HG03196 (cell line): ENCODE measurements at regions not wholly inside any gene's neighbourhood (a gene's known extent, or its start where the extent isn't known, plus 50 kb on each side); places are given as distances from the start of the nearest gene placed in this dataset.
"Not testable (repeated sequence)": the region's sequence is repeated elsewhere in the genome, so short reads cannot be mapped to it uniquely, and the experiment has no call there.

Experiments
- ATAC-seq: cut with Tn5 transposase; IDR thresholded peaks from one replicate; pipeline ENCODE4 v1.9.1; 2021; ENCODE audit not compliant: unreplicated experiment

DNA sequence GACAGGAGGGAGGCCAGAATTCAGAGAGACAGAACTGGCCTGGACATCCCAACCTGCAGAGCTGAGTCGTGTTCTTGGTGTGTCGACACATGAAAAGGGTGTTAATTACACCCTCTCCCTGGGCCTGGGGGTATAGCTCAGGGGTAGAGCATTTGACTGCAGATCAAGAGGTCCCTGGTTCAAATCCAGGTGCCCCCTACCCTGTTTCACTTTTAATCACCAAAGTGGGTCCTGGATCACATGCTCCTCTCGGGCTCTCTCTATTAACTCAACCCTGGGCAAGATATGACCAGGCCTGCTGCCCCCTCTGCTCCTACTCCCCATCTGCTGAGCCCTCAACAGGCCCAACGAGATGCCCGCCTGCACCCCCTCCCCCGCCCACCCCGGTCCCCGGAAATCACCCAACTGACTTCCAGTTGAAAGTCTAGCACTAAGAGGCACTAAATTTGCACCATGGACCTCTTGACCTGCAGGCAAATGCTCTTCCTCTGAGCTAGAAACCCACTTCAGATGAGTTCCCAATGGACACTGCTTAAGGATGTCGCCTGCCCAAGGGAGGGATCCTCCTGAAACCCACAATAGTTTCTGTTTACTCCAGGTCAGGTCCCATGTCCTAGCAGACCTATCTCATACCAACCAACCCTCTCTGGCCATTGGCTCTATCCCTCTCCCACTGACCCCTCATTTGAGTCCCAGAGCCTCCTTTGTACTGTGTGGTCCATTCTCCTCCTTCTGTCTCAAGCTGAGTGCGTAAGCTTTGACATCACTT, 137.6 kb downstream of the ZNF467 start:
- no peak for ATAC-seq

DNA sequence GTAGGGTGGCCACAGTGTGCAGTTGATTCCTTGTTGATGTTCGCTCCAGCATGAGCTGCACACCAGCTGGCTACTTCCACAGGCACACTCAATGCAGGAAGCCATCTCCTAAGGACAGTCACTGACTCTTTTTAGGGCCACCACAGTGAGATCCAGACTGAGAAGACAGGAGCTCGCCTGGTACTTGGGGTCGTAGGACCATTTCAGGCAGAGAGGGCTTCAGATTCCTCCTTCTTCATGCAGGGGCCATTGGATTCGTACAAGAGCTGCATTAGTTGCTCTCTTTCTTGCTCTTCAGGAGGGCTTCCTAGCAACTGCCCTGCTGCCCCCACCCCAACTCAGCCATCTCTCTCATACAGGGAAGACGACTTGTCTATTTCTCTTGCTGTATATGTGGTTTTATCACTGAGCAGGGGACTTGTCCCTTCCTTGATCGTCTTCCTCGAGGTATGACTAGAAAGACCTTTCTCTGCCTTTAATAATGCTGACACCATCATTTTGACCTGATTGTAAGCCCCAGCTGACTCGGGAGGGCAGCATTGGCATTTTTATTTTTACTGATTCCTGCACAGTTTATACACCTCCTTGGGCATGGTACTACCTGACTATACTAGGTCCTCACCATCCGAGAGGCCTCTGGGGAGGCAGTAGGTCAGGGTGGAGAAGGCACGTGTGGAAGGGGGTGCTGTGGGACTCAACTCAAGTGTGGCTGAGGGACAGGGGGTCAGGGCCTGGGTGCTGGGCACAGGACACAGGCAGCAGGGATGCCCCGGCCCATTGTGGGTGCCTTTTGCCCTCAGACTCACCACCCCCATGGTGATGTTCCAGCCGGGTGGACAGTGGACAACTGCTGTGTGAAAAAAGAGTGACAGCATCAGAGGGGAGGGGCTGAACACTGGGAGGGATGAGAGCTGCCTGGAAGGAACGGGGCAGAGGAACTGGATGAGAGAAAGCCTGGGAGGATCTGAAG, 136.7 kb upstream of the ZNF746 start:
- ATAC-seq, result no peak

DNA sequence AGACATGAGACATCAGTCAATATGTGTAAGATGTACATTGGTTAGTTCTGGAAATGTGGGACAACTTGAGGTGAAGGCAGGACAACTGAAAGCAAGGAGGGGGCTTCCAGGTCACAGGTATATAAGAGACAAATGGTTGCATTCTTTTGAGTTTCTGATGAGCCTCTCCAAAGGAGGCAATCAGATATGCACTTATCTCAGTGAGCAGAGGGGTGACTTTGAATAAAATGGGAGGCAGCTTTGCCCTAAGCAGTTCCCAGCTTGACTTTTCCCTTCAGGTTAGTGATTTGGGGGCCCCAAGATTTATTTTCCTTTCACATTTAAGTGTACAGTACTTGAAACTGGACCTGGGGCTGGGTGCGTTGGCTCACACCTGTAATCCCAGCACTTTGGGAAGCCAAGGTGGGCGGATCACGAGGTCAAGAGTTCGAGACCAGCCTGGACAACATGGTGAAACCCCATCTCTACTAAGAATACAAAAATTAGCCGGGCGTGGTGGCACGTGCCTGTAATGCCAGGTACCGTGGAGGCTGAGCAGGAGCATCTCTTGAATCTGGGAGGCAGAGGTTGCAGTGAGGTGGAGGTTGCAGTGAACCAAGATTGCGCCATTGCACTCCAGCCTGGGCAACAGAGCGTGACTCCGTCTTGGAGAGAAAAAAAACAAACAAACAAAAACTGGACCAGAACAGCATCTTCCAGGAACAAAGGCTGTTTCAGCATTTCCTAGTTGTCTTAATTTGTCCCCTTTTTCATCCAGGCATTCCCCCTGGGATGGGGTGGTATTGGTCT, 130.9 kb upstream of the ZNF746 start:
- ATAC-seq, result not testable (repeated sequence)

DNA sequence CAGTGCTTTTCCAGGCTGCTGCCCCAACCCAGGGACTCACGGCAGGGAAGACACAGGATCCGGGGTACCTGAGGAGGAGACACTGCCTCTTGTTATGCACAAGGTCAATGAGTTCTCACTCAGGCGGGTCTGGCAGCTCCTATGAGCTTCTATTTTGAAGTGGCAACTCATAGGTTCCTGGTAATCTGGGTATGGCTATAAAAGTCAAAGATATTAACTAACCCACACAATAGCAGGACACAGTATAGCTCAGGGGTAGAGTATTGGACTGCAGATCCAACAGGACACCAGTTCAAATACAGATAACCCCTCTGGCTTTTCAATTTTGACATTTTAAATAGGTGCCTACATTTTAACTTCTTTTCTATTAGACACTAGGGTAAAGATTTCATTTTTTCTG, 130.3 kb upstream of the ZNF746 start:
- no peak for ATAC-seq

DNA sequence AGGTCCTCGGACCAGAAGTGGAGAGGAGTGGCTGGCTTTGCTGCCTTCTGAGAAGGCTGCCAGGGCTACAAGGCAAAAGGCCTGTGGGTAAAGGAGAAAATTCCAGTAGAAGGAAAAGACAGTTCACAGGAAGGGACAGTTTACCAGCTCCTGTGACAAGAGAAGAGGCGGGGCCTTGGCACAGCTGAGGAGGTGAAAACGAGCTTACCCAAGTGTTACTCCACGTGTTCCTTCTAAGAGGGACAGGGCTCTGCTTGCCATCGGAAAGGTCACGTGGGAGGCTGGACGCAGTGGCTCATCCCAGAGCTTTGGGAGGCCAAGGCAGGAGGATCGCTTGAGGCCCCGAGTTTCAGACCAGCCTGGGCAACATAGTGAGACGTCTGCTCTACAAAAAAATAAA, 129.4 kb upstream of the ZNF746 start:
- no peak for ATAC-seq

DNA sequence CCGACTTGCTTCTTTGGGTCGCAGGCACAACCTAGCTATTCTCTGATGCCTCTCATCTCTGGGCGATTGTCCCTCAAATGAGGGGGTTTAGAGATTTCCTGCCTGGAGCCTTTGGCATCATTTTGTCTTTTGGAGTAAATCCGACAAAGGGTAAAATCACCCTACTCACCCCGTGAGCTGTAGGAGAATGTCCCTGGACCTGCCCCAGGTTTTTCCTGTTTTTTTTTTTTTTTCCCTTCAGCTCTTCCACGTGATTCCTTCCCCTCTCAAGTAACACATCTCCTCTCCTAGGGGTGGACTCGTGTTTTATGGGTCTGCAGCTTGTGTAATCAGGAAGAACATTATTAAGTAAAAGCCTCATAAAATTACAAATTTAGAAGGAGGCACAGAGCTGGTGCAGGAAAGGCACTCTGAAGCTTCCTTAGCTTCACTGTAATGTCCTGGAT, 128.4 kb upstream of the ZNF746 start:
- no peak for ATAC-seq

DNA sequence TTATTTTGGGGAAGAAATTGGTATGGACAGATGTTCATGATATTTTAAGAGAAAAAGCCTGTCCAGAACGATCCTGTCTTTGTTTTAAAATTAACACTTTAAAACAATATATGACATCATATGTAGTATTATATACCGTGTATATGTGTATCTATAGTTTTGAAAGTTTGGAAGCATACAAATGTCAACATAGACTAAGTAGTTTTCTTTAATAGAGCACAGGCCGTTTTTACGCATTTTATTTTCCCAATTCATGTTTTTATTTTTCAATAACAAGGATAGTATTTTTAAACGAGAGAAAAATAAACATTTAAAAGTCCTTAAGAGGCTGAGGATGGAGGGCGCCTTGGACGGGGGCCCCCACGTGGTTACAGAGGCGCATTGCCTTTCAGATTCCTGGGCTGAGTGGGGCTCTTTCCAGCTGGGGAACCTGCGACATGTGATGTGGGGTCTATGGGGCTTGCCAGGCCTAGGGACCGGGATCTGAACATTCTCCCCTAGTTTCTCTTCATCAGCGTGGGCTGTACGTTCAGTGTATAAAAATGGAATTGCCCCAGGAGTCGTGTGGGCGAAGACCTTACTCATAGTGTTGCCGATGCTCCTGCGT, 127.8 kb upstream of the ZNF746 start:
- ATAC-seq, result peak; percentile 25

DNA sequence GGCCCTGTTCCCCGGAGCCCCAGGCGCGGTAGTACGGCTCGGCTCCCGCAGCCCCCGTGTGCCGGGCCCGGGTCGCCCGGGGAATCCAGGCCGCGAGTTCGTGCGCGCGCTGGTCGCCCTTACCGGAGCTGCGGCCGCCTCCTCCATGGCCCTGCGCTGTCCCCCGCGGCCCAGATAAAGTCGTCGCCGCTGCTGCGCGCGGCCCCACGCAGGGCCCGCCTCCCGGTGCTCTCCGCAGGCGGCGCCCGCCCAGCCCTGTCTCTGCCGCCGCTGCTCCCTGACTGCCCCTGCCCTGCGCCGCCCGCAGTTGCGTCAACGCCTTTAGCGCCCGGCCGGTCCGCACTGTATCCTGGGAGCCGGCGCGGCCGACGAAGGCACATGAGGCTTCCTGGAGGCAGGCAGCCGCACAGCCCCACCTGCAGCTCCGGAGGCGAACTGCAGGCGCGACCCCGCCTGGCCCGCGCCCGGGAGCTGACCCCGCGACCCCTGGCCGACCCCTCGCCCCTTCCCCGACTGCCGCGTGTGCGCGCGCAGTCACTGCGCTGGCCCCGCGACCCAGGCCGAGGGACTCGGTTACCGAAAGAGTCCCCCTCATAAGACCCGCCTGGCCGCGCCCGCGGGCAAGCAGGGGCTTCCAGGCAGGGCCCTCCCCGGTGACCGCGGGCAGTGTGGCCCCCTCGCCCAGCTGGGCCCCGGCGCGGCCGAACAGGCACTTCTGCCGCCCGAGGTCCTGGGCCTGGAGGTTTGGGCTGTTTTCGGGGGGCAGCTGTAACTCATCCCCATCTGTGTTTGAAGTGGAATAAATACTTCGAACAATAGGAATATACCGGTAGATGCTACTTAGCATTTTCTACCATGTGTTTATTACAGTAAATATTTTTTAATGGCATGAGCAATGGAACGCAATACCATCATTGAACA, 127.1 kb upstream of the ZNF746 start:
- ATAC-seq, result peak; percentile 93

DNA sequence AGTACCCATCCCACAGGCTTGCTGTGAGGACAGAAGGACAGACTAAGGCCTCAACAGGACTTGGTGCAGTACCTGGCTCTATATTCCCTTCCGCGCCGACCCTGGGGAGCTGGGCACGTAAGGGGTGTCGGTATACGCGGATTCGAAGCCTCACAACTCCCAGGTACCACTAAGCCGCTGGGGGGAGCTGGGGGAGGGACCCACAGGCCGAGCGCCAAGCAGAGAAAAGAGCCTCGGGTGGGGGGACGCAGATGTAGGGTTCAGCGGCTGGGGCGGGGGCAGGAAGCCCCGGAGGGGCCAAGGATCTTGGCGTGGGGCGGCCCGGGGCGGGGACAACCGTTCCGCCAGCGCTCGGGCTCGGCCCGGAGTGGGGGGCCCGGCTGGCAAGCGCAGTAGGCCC, 126.4 kb upstream of the ZNF746 start:
- no peak for ATAC-seq

DNA sequence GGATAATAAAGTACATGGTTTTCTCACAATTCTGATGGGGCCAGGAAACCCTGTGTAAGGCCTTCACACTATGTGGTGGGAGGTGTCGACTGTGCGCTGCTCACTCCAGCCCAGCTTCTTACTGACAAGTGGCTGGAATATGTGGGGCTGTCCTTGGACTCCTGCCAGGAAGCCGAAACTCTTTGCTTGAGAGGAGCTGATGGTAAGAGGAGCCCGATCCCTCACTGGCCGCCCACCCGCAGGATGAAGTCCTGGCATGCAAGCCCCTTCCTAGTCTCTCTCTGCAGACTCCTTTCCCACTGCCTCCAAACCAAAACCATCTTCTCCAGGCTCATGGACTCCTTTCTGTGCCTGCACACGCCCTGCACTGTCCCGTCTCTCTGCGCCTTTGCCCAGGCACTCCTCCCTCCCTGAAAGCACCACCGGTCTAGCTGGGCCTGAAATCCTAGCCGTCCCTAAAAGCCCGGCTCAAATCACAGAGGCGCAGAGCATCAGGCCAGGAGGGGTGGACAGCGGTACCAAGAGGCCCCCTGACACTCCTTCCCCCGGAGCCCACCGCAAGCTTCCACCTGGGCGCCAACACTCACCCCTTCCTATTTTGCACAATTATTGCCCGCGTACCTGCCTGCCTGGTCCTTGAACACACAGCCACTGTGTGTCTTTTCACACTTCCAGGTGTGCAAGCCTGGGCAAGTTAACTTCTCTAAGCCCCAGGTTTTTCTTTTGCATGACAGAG, 125.8 kb upstream of the ZNF746 start:
- ATAC-seq, result not testable (repeated sequence)

DNA sequence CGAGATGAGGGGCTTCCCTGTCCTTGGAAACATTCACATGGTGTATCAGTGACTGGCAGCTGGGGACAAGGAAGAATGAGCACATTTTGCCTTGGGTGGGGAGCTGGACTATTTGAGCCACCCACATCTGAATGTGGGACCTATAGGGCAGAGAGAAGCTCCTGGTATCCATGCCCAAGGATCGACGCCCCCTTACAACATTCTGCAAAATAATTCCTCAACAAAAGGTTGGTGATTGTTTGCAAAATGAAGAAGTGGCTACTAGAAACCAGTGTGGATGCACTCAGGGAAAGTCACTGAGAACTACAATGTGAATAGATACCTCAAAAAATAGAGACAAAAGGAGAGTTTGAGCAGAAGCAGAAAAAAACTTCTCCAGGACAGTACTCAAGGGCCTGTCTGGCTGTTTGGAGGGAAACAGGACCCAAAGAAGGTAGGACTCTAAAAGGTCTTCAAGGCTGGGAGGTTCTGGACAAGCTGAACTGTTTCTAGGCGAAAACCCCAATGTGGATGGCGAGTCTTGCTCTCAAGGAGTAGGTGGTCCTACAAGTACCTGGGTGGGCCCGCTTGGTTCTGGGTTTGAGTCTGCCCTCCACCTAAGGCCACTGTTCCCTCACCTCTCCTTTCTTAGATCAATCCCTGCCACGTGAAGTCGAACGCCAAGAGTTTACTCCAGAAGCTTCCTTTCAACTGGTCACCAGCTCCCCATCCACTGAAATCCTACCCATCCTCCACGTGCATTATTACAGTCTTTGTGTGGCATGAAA, 125.0 kb upstream of the ZNF746 start:
- ATAC-seq, result no peak

DNA sequence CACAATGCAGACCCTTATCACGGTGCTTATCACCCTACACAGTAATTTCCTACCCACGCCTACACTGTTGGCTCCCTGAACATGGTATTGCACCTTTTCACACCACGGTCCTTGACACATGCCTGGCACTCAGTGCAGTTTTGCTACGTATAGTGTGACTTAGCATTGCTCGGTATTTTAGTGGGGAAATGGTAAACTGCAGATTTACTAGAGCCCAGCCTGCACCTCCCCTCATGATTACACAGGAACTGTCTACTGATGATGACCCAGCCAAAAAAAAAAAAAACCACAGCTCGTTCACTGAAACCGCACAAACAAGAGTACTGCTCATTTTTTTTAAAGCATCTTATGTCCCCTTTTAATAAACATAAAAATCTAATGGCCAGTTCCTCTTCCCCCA, 124.2 kb upstream of the ZNF746 start:
- no peak for ATAC-seq

DNA sequence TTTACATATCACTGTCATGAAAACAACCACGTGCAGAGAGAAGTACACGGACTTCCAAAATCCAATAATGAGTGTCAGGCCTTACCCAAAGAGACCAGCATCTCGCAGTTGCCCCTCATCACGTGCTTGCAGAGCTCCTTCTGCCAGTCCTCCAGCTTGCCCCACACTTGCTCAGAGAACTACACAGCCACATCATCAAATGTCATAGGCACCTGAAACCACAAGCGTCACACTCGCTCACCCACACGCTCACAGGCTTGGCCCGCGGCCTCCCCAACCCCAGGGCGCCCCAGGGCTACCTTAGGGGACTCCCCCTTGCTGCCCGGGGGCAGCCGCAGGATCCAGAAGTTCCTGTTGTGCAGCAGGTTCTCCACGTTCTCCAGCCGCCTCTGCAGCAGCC, 123.4 kb upstream of the ZNF746 start:
- ATAC-seq, result peak; percentile 42

DNA sequence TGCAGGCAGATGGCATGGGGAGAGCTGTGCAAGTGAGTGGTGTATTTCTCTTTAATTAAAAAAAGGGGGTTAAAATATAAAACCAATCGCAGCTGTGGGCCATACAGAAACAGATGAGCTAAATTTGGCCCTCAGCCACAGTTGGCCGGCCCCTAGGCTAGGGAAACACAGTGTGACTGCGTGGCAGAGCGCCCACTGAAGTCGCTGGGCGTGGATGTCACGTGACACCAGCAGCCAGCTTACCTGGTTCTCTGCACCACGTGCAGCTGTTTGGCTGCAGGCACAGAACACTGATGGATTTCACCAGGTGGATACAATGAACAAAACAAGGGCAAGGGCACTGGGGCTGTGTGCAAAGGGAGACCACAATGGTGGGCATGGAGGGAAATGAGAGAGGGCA, 119.3 kb upstream of the ZNF746 start:
- no peak for ATAC-seq

DNA sequence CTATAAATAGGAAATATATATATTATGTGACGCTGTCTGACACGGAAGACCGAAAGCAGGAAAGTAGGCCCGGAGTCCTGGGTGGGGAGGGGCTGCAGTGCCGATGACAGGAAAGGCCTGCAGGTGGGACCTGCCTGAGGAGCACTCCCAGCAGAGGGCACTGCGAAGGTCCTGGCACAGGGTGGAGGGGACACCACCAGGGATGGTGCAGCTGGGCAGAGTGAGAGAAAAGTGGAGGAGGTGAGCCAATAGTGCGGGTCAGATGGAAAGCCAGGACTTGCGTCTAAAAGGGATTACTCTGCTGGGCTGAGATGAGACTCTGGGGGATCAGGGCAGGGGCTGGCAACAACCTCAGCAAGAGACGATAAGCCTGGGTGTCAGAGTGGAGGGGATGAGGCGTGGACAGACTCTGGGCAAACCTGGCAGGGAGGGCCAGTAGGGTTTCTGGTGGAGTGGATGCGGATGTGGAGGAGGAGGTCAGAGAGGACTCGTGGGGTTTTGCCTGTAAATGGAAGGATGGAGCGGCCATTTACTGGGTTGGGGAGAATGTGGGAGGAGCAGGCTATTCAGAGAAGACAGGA, 118.2 kb upstream of the ZNF746 start:
- ATAC-seq, result no peak

DNA sequence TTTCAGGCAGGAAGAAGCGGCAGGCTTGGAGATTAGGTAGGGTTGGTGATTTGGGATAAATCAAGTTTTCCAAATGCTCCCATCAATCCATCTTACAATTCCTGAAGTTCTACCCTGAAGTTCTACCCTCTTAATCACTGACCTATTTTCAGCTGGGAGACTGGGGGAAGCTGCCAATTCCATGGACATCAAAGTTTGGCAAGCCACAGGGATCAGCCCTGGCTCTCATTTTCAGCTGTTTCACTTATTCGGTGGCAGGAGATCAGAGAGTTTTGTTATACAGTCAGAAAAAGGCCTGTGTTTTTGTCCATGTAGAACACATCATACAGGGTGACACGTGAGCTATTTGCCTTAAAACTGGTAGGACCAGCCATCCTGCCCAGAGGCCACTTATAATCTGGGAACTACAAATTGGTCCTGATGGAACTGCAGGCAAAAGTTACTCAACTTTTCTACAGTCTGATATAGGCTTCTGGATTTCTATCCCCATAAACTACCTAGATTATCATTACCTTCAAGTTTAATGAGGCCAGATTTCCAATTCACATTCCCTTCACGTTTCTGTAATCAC, 112.9 kb upstream of the ZNF746 start:
- ATAC-seq, result no peak

DNA sequence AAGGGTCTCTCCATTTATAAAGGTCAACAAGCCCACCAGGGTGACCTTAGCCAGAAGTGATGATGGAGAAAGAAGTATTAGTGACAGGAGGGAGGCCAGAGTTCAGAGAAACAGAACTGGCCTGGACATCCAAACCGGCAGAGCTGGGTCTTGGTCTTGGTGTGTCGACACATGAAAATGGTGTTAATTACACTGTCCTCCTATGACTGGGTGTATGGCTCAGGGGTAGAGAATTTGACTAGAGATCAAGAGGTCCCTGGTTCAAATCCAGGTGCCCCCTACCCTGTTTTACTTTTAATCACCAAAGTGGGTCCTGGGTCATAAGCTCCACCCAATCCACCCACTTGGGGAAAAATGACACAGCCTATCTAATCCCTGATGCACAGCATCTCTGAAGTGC, 110.6 kb upstream of the ZNF746 start:
- no peak for ATAC-seq

DNA sequence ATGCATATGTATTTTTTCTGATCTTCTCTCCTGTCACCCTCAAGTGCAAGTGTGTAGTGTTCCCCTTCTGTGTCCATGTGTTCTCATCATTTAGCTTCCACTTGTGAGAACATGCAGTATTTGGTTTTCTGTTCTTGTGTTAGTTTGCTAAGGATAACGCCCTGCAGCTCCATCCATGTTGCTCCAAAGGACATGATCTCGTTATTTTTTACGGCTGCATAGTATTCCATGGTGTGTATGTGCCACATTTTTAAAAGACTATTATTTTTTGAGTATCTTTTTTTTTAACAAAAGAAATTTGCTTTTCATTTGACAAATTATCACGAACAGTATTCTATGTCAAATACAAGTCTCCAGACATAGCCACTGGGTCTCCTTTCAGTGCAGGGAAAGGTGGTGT, 110.1 kb upstream of the ZNF746 start:
- ATAC-seq, result no peak
